Stimulated activated CD8-positive, alpha-beta memory T cell treated with anti-CD3 and anti-CD28 coated beads, Interleukin-4, amount 100 ng/mL, for 1 hour (primary cell): ENCODE measurements at regions not wholly inside any gene's neighbourhood (a gene's known extent, or its start where the extent isn't known, plus 50 kb on each side); places are given as distances from the start of the nearest gene placed in this dataset.

Experiments used
- DNase-seq, 2 donors: peaks; one replicate each; pipeline ENCODE4 v3.0.0-alpha.2; 2020; ENCODE audit warnings: low read depth in 2 of 2, low spot score in 1 of 2

DNA sequence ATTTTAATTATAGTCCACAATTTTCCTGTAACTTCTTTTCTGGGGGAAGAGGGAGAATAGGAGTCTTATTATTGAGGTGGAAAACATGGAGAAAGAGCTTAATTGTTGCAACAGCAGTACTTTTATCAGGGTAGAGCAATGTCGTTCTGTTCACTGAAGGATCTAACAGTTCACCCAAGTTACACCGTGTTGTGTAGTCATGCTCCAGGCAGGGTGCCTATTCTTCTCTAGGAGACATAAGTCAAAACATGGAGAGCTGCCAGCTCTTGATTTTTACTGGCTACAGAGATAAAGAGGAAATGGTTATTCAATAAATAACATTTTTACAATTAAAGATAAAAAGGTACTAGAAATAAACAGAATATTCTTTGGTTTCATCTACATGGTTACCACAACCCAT, 594.3 kb upstream of the NETO1 start:
- no peak for DNase-seq

DNA sequence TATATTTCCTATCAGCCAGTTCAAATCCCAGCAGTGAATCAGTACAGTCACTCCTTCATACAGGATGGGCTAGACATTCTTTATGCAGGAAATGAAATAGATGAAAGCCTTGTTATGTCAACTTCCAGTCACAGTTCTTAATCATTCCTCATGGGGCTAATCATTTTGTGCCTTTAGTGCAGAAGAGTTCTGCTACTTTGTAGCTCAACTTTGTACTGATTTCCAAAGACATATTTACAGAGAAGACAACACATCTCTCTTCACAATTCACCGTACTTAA, 593.9 kb upstream of the NETO1 start:
- no peak for DNase-seq

DNA sequence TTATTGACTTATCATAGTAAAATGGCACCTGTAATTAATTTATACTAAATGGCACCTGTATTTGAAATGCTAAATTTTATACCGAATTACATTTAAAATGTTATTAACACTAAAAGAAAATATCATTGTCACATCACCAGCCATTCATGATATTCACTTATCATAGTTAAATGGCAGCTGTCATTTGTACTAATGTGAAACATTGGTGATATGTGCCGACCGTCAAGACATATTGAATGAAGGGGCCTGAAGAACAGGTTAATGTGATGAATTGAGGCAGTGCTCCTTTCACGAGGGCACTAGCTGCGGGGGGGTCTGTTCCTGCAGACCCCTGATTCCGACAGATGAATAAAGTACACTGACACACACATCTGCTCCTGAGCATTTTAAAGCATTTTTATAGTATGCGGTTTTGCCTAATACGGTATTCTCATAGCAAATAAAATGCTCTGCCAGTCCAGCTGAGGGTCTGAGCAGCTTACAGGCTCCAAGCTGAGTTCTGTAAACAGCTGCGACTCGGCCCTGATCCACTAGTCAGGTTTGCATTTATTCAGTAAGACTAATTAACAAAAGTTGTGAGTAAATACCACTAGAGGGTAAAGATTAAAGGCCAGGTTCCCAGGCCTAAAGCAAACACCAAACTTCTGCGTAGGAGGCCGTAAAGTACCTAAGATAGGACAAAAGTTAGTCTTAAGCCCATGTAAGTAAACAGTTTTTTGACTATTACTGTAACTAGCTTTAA, 593.4 kb upstream of the NETO1 start:
- no peak for DNase-seq

DNA sequence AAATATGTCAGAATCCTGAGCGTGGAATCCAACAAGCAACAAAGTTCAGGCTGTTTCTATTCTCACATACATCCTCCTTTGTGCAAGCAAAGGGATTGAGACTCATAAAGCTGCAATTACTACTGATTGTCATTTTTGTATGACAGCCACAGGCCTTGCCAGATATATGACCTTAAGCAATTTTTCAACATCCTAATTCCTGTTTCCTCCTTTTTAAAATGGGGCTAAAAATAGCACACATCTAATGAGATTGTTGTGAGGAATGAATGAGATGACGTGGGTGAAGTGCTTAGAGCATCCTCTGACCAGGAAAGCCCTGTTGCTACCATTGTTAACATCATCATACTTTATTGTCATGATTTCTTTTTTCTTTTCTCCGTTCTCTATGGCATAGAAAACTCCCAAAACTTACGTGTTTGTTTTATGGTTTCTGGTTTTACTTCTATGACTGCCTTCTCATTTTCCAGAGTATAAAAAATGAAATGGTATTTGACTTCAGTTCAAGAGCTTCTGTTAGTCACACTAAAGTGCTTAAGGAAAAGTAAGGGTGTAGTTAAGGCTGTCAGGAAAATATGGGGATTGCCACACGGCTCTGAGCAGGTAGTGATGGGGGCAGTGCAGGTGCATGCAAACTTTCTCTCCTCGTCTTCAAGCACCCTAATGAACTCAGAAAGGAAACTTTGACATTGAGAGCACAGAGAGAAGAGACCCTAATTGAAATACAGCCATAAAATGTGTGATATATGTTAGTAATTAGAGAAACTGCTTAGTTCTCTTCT, 590.6 kb upstream of the NETO1 start:
- no peak for DNase-seq

DNA sequence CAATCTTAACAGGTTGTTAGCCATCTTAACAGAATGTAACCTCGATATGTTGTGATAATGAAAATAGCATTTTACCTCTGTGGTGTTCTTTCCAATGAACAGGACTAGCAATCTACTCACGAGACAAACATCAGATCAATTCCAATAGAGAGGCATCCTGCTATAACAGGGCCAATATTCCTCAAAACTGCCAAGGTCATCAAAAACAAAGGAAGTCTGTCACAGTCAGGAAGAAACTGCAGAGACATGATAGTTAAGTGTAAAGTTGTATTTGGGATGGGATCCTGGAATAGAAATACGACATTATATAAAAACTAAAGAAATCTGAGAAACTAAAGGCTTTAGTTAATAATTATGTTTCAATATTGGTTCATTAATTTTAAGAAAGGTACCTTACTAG, 588.9 kb upstream of the NETO1 start:
- DNase-seq, result no peak

DNA sequence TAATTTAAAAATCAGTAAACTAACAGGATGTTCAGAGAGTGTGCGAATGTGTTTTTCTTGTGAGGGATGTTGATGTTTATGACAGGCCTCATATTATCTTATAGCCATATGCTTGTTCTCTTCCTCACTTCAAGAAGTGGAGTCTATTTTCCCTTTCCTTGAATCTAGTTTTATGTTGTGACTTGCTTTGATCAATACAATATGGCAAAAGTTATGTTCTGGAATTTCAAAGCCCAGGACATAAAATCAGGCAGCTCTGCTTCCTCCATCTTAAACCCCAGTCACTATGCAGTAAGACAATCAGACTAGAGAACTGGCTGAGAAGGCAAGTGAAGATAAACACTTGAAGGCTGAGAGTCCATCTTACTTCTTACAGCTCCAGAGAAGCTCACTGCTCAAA, 585.1 kb upstream of the NETO1 start:
- DNase-seq, result no peak

DNA sequence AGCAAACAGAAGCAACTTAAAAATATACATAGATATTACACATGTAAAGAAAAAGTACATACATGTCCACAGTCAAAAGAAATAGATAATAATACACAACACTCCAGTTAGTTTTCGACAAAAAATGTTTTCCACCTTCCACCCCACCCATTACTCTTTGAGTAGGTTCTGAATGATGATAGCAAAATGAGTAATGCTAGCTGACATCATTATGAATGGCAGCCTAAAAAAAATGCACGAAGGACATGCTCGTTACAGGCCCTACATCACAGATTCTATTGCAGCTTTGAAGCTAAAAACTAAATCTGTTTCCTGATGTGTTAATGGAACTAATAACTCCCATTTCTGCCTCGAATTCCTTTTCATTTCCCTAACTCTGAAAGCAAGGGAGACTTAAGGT, 578.7 kb upstream of the NETO1 start:
- DNase-seq, result no peak

DNA sequence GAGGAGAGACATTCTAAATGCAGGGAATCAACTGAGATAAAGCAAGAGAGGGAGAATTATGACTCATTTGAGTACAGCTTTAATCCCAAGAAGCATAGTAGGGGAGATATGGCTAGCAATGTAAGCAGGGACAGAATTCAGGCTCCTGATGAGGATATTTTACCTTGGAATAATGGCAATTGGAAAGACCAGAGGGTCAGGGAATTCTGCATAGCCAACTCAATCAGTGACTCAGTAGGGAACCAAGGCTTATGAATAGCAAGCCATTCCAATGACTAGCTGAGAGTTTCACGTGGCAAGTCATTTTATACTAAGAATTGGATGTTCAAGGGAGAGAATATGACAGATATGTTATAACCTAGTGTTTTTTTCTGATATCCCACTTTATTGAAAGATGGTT, 563.8 kb upstream of the NETO1 start:
- no peak for DNase-seq

DNA sequence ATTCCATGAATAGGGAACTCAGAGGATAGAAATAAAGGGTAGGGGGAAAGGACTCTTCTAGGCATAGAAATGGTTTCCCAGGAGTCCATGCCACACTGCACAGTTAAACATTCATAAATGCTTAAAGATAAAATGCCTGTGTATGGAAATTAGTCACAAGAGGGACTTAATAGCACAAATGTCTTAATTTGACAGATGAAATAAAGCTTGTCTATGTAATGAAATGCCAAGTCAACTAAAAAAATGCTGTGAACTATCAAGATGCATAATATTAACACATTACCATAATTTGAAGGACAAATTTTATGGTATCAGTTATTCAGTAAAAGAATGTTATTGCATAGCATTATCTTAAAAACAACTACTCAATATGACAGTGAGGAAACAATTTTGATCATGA, 553.2 kb upstream of the NETO1 start:
- DNase-seq, result no peak

DNA sequence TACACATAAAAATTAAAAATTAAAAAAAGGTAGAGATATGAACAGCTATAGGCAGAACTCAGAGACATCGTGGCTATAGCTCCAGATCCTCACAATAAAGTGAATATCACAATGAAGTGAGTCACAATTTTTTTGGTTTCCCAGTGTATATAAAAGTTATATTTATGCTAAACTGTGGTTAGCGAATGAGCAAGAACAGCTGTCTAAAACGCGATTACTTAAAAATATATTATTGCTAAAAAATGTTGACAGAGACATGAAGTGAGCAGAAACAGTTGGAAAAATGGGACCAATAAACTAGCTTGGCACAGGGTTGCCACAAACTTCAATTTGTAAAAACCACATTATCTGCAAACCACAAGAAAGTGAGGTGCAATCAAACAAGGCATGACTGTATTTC, 551.7 kb upstream of the NETO1 start:
- DNase-seq, result no peak

DNA sequence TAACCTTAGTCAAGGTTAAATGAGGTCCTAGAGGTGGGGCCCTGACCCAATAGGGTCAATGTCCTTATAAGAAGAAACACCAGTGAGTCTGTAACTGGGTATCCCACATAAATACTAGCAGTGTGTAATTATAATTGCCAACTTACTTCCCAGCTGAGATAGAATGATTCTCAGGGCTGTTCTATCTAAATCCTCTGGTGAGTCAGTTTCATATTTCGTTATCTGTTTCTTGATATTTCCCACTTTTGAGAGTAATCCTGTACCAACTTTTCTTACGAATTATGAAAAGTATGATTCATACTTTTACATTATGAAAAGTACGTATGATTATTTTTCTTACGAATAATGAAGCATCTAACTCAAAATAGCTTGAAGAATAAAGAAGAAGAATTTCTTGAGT, 546.8 kb upstream of the NETO1 start:
- no peak for DNase-seq

DNA sequence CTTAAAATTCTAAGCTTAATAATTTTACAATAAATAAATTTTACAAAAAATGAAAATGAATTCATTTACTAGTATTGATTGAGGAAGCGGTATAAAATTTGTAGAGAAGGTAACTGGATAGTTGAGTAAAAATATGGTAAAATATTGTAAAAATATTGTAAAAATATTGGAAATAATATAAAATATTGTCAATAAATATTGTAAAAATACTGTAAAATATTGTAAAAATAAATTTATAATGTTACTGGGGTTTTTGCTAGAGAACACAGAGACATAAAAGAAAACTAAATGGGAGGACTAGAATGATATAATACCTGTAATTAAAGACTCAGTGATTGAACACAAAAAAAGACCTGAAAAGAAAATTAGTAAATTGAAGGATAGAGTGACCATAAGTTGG, 546.3 kb upstream of the NETO1 start:
- DNase-seq, result no peak

DNA sequence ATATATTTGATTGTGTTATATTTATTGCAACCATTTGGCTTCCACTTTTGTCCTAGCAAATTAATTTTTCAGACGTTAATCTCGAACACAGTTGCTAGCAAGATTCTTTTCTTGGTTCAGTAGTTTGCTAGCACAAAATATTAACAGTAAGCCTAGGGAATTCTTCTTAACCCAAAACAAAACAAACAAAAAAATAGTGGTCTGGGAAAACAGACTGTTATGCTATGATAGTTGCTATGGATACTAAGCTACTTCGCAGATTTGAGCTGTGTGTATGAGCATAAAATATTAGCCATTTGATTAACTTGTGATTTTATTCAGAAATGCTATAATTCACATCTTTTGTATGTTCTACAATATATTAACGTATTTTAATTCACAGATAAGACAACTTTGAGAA, 541.5 kb upstream of the NETO1 start:
- DNase-seq, result no peak

DNA sequence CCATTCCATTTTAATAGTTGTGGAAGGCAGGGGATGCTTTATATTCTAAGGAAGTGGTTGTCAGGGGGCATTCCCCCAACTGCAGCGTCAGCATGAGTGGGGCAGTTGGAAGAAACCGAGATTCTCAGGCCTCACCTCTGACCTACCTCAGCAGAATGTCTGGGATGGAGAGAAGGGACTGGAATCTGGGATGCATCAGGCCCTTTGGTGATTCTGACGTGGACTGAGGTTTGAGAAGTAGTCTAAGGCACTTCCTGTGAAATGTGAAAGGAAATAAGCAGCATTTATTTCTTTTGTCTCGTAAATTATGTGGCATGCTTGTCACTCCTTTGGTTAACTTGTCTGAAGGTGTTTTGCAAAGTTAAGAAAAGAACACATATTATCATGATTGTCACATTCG, 540.7 kb upstream of the NETO1 start:
- no peak for DNase-seq

DNA sequence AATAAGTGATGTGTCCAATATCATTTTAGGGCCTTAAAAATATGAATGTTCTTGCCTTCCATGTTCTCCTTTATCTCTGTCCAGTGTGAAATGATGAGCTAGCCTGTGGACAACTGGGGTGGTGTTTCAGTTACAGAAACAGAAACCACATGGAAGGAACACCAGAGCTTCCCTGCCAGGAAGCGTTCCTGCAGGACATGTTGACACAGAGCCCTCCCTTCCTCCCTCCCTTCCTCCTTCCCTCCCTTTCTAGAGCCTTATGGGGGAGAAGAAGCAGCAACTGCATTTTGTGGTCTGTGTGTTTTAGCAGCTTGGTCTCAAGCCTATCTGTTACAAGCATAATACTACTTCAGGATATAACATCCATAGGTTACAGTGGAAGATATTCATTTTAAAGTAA, 539.7 kb upstream of the NETO1 start:
- no peak for DNase-seq

DNA sequence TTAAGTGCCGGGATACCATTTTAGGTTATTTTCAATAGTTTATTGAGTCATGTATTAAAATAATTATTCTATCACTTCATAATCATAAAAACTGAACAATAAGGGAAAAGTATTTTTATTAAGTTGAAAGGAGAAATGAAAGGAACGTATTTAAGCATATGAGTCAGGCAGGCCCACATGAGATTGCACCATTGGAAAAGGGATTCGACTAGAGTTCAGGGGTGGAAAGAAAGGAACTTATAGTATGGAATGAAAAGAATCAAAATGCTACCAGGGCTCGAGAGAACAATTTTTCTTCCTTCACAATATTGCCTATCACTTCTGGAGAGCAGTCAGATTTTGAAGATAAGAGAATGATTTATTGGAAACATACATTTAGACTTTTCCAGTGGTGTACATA, 516.5 kb upstream of the NETO1 start:
- DNase-seq, result no peak

DNA sequence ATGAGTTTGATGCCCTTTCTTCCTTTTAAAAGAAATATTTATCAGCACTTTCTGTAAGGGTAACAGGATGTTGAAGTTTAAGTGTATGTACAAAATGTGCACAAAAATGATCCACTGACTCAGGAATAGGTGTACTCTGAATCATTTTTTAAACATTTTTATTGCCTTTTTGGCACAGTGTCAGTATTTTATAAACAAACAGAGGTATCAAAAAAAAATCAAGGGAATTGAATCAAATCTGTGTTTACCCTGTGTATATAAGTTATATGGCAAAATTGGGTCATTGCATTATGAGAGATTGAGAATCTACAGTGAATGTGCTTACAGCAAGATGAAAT, 513.9 kb upstream of the NETO1 start:
- no peak for DNase-seq

DNA sequence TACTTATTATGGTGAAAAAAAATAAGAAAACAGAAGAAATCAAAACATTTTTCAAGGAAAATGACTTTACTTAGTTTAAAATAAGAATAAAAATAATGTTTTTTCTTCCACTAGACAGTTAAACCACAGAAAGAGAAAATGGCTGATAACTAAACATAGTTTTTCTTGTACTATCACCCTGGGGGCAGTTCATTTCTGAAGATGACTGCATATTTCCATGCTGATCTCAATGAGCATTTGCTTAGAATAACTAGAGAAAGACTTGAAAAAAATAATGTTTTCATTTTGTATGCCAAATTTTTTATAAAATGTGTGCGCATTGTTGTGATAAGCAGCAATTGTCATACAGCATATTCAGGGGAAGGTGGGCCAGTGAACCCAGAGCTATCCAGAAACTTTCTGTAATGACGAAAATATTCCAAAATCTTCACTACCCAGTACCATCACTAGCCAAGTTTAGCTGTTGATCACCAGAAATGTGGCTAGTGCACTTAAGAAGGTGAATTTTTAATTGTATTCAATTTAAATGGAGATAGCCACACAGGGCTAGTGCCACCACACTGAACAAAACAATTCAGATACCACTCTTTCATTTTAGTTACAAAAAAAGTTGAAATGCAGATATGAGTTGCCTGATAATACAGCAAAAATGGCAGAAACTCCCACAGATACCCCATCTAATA, 513.4 kb upstream of the NETO1 start:
- DNase-seq, result no peak

DNA sequence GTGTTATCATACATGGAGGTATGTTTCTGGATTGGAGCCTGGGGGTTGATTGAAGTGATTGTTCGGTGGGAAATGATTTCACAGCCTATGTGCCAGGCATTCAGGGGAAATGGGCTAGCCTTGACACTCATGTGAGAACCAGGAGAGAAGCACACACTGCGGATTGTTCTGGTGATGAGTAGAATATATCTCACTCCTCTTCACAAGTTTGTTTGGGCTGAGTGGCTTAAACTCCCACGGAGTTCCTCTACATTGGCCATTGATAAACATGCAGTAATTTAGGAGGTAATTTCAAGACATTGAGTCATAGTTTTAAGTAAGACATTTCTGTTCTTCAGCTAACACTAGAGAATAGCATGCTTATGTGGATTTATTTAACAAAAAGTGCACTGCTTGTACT, 498.9 kb upstream of the NETO1 start:
- no peak for DNase-seq

DNA sequence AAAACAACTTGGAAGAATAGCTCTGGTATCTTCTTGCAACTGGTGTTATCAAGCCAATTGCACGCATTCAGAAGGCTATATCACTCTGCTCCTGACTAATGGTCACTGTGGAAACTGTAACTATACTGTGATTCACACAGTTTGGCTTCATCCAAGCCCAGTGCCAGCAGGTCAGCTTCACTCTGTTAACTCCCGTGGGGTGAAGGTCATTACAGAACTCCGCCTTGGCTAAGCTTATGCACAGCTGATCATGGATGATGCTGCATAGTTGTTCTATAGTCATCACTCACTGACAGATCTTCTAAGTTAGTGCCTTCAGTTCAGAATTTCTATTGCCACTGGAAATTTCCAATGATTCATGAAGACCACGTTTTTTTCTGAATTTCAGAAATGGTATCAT, 497.2 kb upstream of the NETO1 start:
- DNase-seq, result no peak

DNA sequence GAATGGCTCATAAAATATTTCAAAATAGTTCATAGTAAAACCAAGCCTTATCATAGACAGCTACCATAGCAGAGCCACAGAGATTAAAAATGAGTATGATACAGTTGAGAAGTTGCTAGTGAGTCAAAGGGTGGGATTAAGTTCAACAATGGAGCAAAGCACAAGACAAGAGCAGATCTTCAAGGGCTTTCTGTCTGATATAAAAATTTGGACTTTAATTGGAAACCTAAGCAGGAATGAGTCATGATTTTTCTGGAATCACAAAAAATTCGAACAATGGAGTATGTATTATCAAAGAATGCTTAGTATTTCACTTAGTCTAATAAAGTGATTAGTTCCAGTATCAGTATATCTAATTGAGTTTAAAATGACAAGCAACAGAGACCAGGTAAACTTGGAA, 487.3 kb upstream of the NETO1 start:
- DNase-seq, result no peak

DNA sequence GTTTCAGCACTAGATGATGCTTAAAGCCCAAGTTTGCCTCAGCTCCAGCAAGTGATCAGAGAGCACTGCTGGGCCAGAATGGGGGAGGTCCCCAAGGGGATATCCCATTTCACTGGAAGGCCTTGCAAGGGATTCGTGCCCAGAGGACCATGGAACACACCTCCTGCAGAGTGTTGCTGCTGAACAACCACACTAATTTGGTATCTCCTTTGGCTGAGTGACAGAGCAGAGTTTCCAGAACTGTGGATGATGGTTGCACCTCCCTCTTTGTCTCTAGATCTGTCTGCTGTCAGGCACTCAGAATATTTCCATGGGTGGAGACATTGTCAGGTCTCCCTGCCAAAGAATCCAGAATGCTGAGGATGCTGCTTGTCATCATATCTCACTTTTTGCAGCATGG, 484.8 kb upstream of the NETO1 start:
- DNase-seq, result no peak
